SK-N-SH treated with all-trans-retinoic acid at 6 μM for 48 hours (cell line): ENCODE measurements at regions not wholly inside any gene's neighbourhood (a gene's known extent, or its start where the extent isn't known, plus 50 kb on each side); places are given as distances from the start of the nearest gene placed in this dataset.

Experiments used
- ARNTL ChIP-seq: fragments of 450-650 bp; formaldehyde crosslinking; IDR thresholded peaks from 2 replicates; pipeline ENCODE4 v1.5.0; 2020; ENCODE audit warnings: low read depth, mild to moderate bottlenecking, moderate library complexity, borderline replicate concordance
- BACH2 ChIP-seq: fragments of 250-450 bp; sonication (Bioruptor Pico); IDR thresholded peaks from 2 replicates; pipeline ENCODE4 v1.9.0; 2021; ENCODE audit warnings: mild to moderate bottlenecking, borderline replicate concordance
- CREB5 ChIP-seq: fragments of 250-450 bp; sonication (Bioruptor Pico); IDR thresholded peaks from 2 replicates; pipeline ENCODE4 v1.5.1; 2020; ENCODE audit warnings: low read depth, mild to moderate bottlenecking, moderate library complexity
- CSDC2 ChIP-seq: fragments of 250-450 bp; sonication (Bioruptor Pico); IDR thresholded peaks from 2 replicates; pipeline ENCODE4 v1.5.0; 2020; ENCODE audit warnings: mild to moderate bottlenecking, moderate library complexity
- GLIS3 ChIP-seq: fragments of 250-450 bp; sonication (Bioruptor Pico); IDR thresholded peaks from 2 replicates; pipeline ENCODE4 v1.5.0; 2020; ENCODE audit warnings: mild to moderate bottlenecking, moderate library complexity
- OSR1 ChIP-seq: fragments of 250-450 bp; sonication (Bioruptor Pico); IDR thresholded peaks from 2 replicates; pipeline ENCODE4 v1.8.0; 2022; ENCODE audit warnings: moderate library complexity, mild to moderate bottlenecking, inconsistent platforms
- PATZ1 ChIP-seq: fragments of 250-450 bp; sonication (Bioruptor Pico); IDR thresholded peaks from 2 replicates; pipeline ENCODE4 v1.8.0; 2020; ENCODE audit warnings: mild to moderate bottlenecking, moderate library complexity, borderline replicate concordance
- ZFP30 ChIP-seq: fragments of 450-650 bp; formaldehyde crosslinking; IDR thresholded peaks from 2 replicates; pipeline ENCODE4 v1.5.0; 2022; ENCODE audit warnings: mild to moderate bottlenecking, moderate library complexity
- ZNF8 ChIP-seq: fragments of 450-650 bp; formaldehyde crosslinking; IDR thresholded peaks from 2 replicates; pipeline ENCODE4 v1.5.0; 2020; ENCODE audit warnings: mild to moderate bottlenecking, moderate library complexity

GRCh38 chr1:82755671-82756070 lies 954.9 kb downstream of the ADGRL2 start:
- TF ChIP-seq OSR1 (CRISPR knock-in tag) = no peak
- no peak for TF ChIP-seq ZFP30 (CRISPR knock-in tag)
- no peak for TF ChIP-seq ARNTL (CRISPR knock-in tag)
- no peak for TF ChIP-seq ZNF8
- TF ChIP-seq CREB5 (CRISPR knock-in tag) = no peak
- TF ChIP-seq GLIS3 (CRISPR knock-in tag) = no peak
- no peak for TF ChIP-seq CSDC2
- TF ChIP-seq PATZ1 (CRISPR knock-in tag) = no peak
- no peak for TF ChIP-seq BACH2 (CRISPR knock-in tag)
